ENCODE measurements at regions not wholly inside any gene's neighbourhood (a gene's known extent, or its start where the extent isn't known, plus 50 kb on each side); places are given as distances from the start of the nearest gene placed in this dataset.

- DNase-seq (ENCODE audit: low read depth in 1 of 2, low spot score in 2 of 2) (no peak), FAIRE-seq (no peak)
- Histone ChIP-seq H3K4ac (replicated peaks; ENCODE audit: insufficient read length, low read depth, low read length) (no peak overlapping the region), H3K27me3 (replicated peaks in 1 of 4; ENCODE audit: control insufficient read depth in 3 of 4, extremely low read depth in 1 of 4, insufficient read depth in 3 of 4, low read length in 3 of 4) (no peaks in the 10 kb centered on the region), H3K4me1 (replicated peaks in 1 of 4; ENCODE audit: control insufficient read depth in 3 of 4, insufficient read depth in 4 of 4, low read length in 3 of 4) (no peaks in the 10 kb centered on the region), H3K27ac (ENCODE audit: low read depth, low read length) (no peak overlapping the region), H3K9ac (replicated peaks in 1 of 4; ENCODE audit: extremely low read depth in 1 of 4, low read depth in 3 of 4, low read length in 3 of 4) (no peak overlapping the region), H2BK120ac (replicated peaks; ENCODE audit: low read depth, low read length) (no peak overlapping the region), H2BK5ac (ENCODE audit: low read depth, low read length) (no peak overlapping the region), H3K4me2 (ENCODE audit: insufficient read depth in 1 of 2, low read depth in 2 of 2, low read length in 2 of 2) (no peak overlapping the region), H3K23me2 (ENCODE audit: low read depth, low read length) (no peaks in the 10 kb centered on the region), H3K79me2 (ENCODE audit: control insufficient read depth in 1 of 2, insufficient read depth in 2 of 2, low read length in 2 of 2) (no peaks in the 10 kb centered on the region), H4K8ac (ENCODE audit: extremely low read depth, insufficient read depth, low read length) (no peak overlapping the region), H2BK15ac (ENCODE audit: low read length) (no peak overlapping the region), H3K36me3 (ENCODE audit: control insufficient read depth in 2 of 4, insufficient read depth in 4 of 4, low read length in 3 of 4) (no peaks in the 10 kb centered on the region), H3K14ac (ENCODE audit: insufficient read length) (no peak overlapping the region), H4K5ac (ENCODE audit: insufficient read length, low read depth, low read length) (no peak overlapping the region), H2AK5ac (ENCODE audit: low read depth, low read length) (no peak overlapping the region), H3K18ac (ENCODE audit: extremely low read depth, low read length) (no peak overlapping the region), H2BK20ac (ENCODE audit: low read length) (no peak overlapping the region), H2BK12ac (ENCODE audit: low read depth, low read length) (no peak overlapping the region), H3K4me3 (ENCODE audit: extremely low read depth in 1 of 4, insufficient read depth in 2 of 4, low read depth in 3 of 4, low read length in 4 of 4) (no peak overlapping the region), H3K79me1 (ENCODE audit: low read depth, low read length) (no peaks in the 10 kb centered on the region), H3K23ac (ENCODE audit: insufficient read length) (no peak overlapping the region), H2AFZ (ENCODE audit: low read length) (no peak overlapping the region), H4K20me1 (replicated peaks in 1 of 2; ENCODE audit: control insufficient read depth in 1 of 2, insufficient read depth in 2 of 2, low read length in 2 of 2) (no peaks in the 10 kb centered on the region), H3K56ac (replicated peaks; ENCODE audit: insufficient read length, low read depth, low read length) (no peak overlapping the region), H3K9me3 (ENCODE audit: insufficient read depth in 2 of 2, low read depth in 1 of 2, low read length in 1 of 2) (no peaks in the 10 kb centered on the region), H4K91ac (replicated peaks; ENCODE audit: insufficient read length, low read length) (no peak overlapping the region)
- TF ChIP-seq CHD2 (IDR thresholded peaks at IDR 0.05; ENCODE audit: low read length): no peak
- TF ChIP-seq EP300 (IDR thresholded peaks at IDR 0.05; ENCODE audit: borderline replicate concordance in 1 of 2, low read depth in 2 of 2, low read length in 2 of 2): no peak
- ChIA-PET POLR2A (ENCODE audit: partially characterized antibody) (no interaction called here), CTCF (ENCODE audit: partially characterized antibody) (interaction anchor here (1.0 to 1.2 kb wide), 2 partner anchors 11 to 38 kb away, joined by 3 read pairs; no protein-coding TSS in a partner anchor)
- 92% methylated on average over 4 of the region's 4 CpGs; no CpG with 5 or more reads in 1 of the 2 experiments for WGBS, 2 experiments (ENCODE audit: extremely low coverage in 1 of 2, insufficient coverage in 1 of 2, insufficient read length in 1 of 2, insufficient replicate concordance in 2 of 2, low coverage in 1 of 2, low lambda C conversion rate in 2 of 2, missing lambda C conversion rate in 1 of 2)
Observed at GRCh38 chr9:8224381-8224801, 424.8 kb upstream of the DMAC1 start.
